ENCODE measurements at regions not wholly inside any gene's neighbourhood (a gene's known extent, or its start where the extent isn't known, plus 50 kb on each side); places are given as distances from the start of the nearest gene placed in this dataset.

- TF ChIP-seq POLR2AphosphoS5 (IDR thresholded peaks at IDR 0.05; ENCODE audit: low read depth, low read length) (no peak), EZH2 (IDR thresholded peaks at IDR 0.05) (no peak), MAX (IDR thresholded peaks at IDR 0.05) (no peak), POLR2A (IDR thresholded peaks at IDR 0.05; ENCODE audit: borderline replicate concordance, extremely low read depth, insufficient read depth, insufficient read length) (no peak), RAD21 (IDR thresholded peaks at IDR 0.05; ENCODE audit: low read depth) (no peak), REST (IDR thresholded peaks at IDR 0.05; ENCODE audit: low read depth) (no peak)
- TF ChIP-seq, protein P1, sequence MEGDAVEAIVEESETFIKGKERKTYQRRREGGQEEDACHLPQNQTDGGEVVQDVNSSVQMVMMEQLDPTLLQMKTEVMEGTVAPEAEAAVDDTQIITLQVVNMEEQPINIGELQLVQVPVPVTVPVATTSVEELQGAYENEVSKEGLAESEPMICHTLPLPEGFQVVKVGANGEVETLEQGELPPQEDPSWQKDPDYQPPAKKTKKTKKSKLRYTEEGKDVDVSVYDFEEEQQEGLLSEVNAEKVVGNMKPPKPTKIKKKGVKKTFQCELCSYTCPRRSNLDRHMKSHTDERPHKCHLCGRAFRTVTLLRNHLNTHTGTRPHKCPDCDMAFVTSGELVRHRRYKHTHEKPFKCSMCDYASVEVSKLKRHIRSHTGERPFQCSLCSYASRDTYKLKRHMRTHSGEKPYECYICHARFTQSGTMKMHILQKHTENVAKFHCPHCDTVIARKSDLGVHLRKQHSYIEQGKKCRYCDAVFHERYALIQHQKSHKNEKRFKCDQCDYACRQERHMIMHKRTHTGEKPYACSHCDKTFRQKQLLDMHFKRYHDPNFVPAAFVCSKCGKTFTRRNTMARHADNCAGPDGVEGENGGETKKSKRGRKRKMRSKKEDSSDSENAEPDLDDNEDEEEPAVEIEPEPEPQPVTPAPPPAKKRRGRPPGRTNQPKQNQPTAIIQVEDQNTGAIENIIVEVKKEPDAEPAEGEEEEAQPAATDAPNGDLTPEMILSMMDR (IDR thresholded peaks at IDR 0.05 in 2 of 3, conservative IDR thresholded peaks at IDR 0.05 in 1 of 3; ENCODE audit: borderline replicate concordance in 1 of 3, insufficient read depth in 1 of 3, low read depth in 2 of 3, low read length in 2 of 3), result no peak
These were observed 102.1 kb upstream of the ZC3H12A start for GRCh38 chr1:37372302-37372701.

All from HCT116 (cell line).